ENCODE measurements at regions not wholly inside any gene's neighbourhood (a gene's known extent, or its start where the extent isn't known, plus 50 kb on each side); places are given as distances from the start of the nearest gene placed in this dataset.

DNA sequence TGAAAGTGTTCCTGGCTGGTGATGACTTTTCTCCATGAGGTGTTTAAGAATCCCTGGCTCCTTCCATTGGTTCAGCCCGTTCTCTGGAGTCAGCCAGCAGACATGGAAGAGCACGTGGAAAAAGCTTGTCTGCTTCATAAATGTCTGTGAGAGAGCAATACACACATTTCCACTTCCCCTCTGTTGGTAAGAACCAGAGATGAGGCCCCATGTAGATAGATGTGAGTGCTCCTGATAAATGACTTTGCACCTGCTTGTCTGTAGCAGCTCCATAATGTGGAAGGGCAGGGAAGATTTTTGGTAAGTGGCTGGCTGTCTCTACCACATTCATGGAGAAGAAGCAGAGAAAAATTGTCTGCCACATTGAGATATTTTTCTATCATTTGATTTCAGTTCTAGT is 325.8 kb downstream of the LMO7 start:
- Histone ChIP-seq H3K9ac (replicated peaks in 1 of 4; ENCODE audit: extremely low read depth in 1 of 4, low read depth in 3 of 4, low read length in 3 of 4) (no peak overlapping the region), H3K9me3 (ENCODE audit: insufficient read depth in 2 of 2, low read depth in 1 of 2, low read length in 1 of 2) (no peaks in the 10 kb centered on the region), H3K56ac (replicated peaks; ENCODE audit: insufficient read length, low read depth, low read length) (no peak overlapping the region), H2AK5ac (ENCODE audit: low read depth, low read length) (no peak overlapping the region), H4K20me1 (replicated peaks in 1 of 2; ENCODE audit: control insufficient read depth in 1 of 2, insufficient read depth in 2 of 2, low read length in 2 of 2) (no peaks in the 10 kb centered on the region), H4K5ac (ENCODE audit: insufficient read length, low read depth, low read length) (no peak overlapping the region), H2BK20ac (ENCODE audit: low read length) (no peak overlapping the region), H3K23me2 (ENCODE audit: low read depth, low read length) (no peaks in the 10 kb centered on the region), H3K23ac (ENCODE audit: insufficient read length) (no peak overlapping the region), H3K4ac (replicated peaks; ENCODE audit: insufficient read length, low read depth, low read length) (no peak overlapping the region), H3K14ac (ENCODE audit: insufficient read length) (no peak overlapping the region), H3K79me1 (ENCODE audit: low read depth, low read length) (no peaks in the 10 kb centered on the region), H3K36me3 (ENCODE audit: control insufficient read depth in 2 of 4, insufficient read depth in 4 of 4, low read length in 3 of 4) (no peaks in the 10 kb centered on the region), H3K27ac (ENCODE audit: low read depth, low read length) (no peak overlapping the region), H3K18ac (ENCODE audit: extremely low read depth, low read length) (no peak overlapping the region), H3K79me2 (ENCODE audit: control insufficient read depth in 1 of 2, insufficient read depth in 2 of 2, low read length in 2 of 2) (no peaks in the 10 kb centered on the region), H2AFZ (ENCODE audit: low read length) (no peak overlapping the region), H2BK120ac (replicated peaks; ENCODE audit: low read depth, low read length) (no peak overlapping the region), H2BK5ac (ENCODE audit: low read depth, low read length) (no peak overlapping the region), H3K4me3 (ENCODE audit: extremely low read depth in 1 of 4, insufficient read depth in 2 of 4, low read depth in 3 of 4, low read length in 4 of 4) (no peak overlapping the region), H4K91ac (replicated peaks; ENCODE audit: insufficient read length, low read length) (no peak overlapping the region), H2BK12ac (ENCODE audit: low read depth, low read length) (no peak overlapping the region), H3K27me3 (replicated peaks in 1 of 4; ENCODE audit: control insufficient read depth in 3 of 4, extremely low read depth in 1 of 4, insufficient read depth in 3 of 4, low read length in 3 of 4) (no peaks in the 10 kb centered on the region), H3K4me2 (ENCODE audit: insufficient read depth in 1 of 2, low read depth in 2 of 2, low read length in 2 of 2) (no peak overlapping the region), H4K8ac (ENCODE audit: extremely low read depth, insufficient read depth, low read length) (no peak overlapping the region), H3K4me1 (replicated peaks in 1 of 4; ENCODE audit: control insufficient read depth in 3 of 4, insufficient read depth in 4 of 4, low read length in 3 of 4) (no peaks in the 10 kb centered on the region), H2BK15ac (ENCODE audit: low read length) (no peak overlapping the region)
- CTCF ChIA-PET (ENCODE audit: partially characterized antibody) = no interaction called here
- DNase-seq (ENCODE audit: low read depth in 1 of 2, low spot score in 2 of 2) (no peak), FAIRE-seq (no peak)
- POLR2A ChIA-PET (ENCODE audit: partially characterized antibody) = no interaction called here
- WGBS, 2 experiments (ENCODE audit: extremely low coverage in 1 of 2, insufficient coverage in 1 of 2, insufficient read length in 1 of 2, insufficient replicate concordance in 2 of 2, low coverage in 1 of 2, low lambda C conversion rate in 2 of 2, missing lambda C conversion rate in 1 of 2) = 100% methylated on average over 2 of the region's 2 CpGs; no CpG with 5 or more reads in 1 of the 2 experiments
- no peak for TF ChIP-seq ZNF274 (IDR thresholded peaks at IDR 0.05; ENCODE audit: borderline replicate concordance, extremely low read depth, low read length)
- TF ChIP-seq EP300 (IDR thresholded peaks at IDR 0.05; ENCODE audit: borderline replicate concordance in 1 of 2, low read depth in 2 of 2, low read length in 2 of 2) = no peak
- TF ChIP-seq NANOG (IDR thresholded peaks at IDR 0.05; ENCODE audit: insufficient read depth, low read depth, low read length, poor library complexity, severe bottlenecking) = no peak

Data from H1 (cell line).